Spleen (tissue), 7 donors: ENCODE measurements at regions not wholly inside any gene's neighbourhood (a gene's known extent, or its start where the extent isn't known, plus 50 kb on each side); places are given as distances from the start of the nearest gene placed in this dataset.

Experiments
- CTCF ChIP-seq, 11 experiments: fragments of 200-600 bp in 7 of 11; fragments of 450-650 bp in 4 of 11; sonication (generic) in 4 of 11; IDR thresholded peaks in 8 of 11; conservative IDR thresholded peaks in 3 of 11; 1 replicate in 7 of 11; 2 replicates in 4 of 11; pipeline versions ENCODE4 v1.4.0 to v1.8.0; 2016 to 2021; ENCODE audit warnings: antibody characterized with exemption in 11 of 11, inconsistent platforms in 4 of 11, mild to moderate bottlenecking in 1 of 11
- POLR2A ChIP-seq, 3 donors: fragments of 450-650 bp; IDR thresholded peaks; one replicate each; pipeline ENCODE4 v1.5.1; 2017; ENCODE audit warnings: antibody characterized with exemption in 3 of 3, mild to moderate bottlenecking in 1 of 3
- donor health status: DM: no; HTN: no; CAD: no; lungs with moderate emphysema.
- donor health status: DM: no; HTN: no; CAD: no.
- donor health status: DM: no; HTN: no; CAD: no.

GRCh38 chr9:7944572-7944971 is 145.0 kb upstream of the DMAC1 start:
- TF ChIP-seq CTCF (IDR thresholded peaks at IDR 0.05 in 8 of 11, conservative IDR thresholded peaks at IDR 0.05 in 3 of 11) (no peak), POLR2A (IDR thresholded peaks at IDR 0.05) (no peak)
